Spinal cord (tissue), 9 donors: ENCODE measurements at regions not wholly inside any gene's neighbourhood (a gene's known extent, or its start where the extent isn't known, plus 50 kb on each side); places are given as distances from the start of the nearest gene placed in this dataset.

Experiments
- DNase-seq, 6 donors: peaks; one replicate each; pipeline versions ENCODE4 v3.0.0 to v3.0.0-alpha.2; 2013 to 2015; ENCODE audit warnings: low spot score in 6 of 6, low read depth in 4 of 6
- H3K27ac ChIP-seq: one replicate; pipeline ENCODE4 v1.5.1; 2013; ENCODE audit warnings: low read depth, low read length, control low read depth
- H3K27me3 ChIP-seq: one replicate; pipeline ENCODE4 v1.6.1; 2013; ENCODE audit warnings: low read length; ENCODE audit not compliant: control insufficient read depth, insufficient read depth
- H3K36me3 ChIP-seq: one replicate; pipeline ENCODE4 v1.6.1; 2013; ENCODE audit warnings: low read length; ENCODE audit not compliant: control insufficient read depth, insufficient read depth
- H3K4me1 ChIP-seq: one replicate; pipeline ENCODE4 v1.6.1; 2013; ENCODE audit warnings: low read length; ENCODE audit not compliant: control insufficient read depth, insufficient read depth
- H3K4me3 ChIP-seq: one replicate; pipeline ENCODE4 v1.5.1; 2013; ENCODE audit warnings: low read depth, low read length, control low read depth
- H3K9me3 ChIP-seq: one replicate; pipeline ENCODE4 v1.6.1; 2013; ENCODE audit warnings: low read length; ENCODE audit not compliant: control insufficient read depth, insufficient read depth
- WGBS: methylation state at CpG from one replicate; pipeline ENCODE4 v1.1.5; 2013; ENCODE audit warnings: missing lambda C conversion rate; ENCODE audit not compliant: insufficient coverage; 5-methylcytosine and 5-hydroxymethylcytosine counted together
- donor health status: healthy.

GRCh38 chr4:187480146-187481145 lies 515.1 kb upstream of the ZFP42 start:
- 89% methylated on average over 4 of the region's 9 CpGs for WGBS
- DNase-seq = no peak
- no peaks in the 10 kb centered on the region for H3K4me1 ChIP-seq
- H3K36me3 ChIP-seq = no peaks in the 10 kb centered on the region
- H3K27me3 ChIP-seq = no peaks in the 10 kb centered on the region
- H3K9me3 ChIP-seq = no peaks in the 10 kb centered on the region
- H3K4me3 ChIP-seq = no peak overlapping the region
- H3K27ac ChIP-seq = no peak overlapping the region

GRCh38 chr4:187484186-187484585 lies 511.4 kb upstream of the ZFP42 start:
- Histone ChIP-seq H3K36me3 (no peaks in the 10 kb centered on the region), H3K27ac (no peak overlapping the region), H3K4me3 (no peak overlapping the region), H3K27me3 (no peaks in the 10 kb centered on the region), H3K4me1 (no peaks in the 10 kb centered on the region), H3K9me3 (peaks cover 3% of the 10 kb centered on the region)
- 95% methylated on average over 4 of the region's 6 CpGs for WGBS
- no peak for DNase-seq

- no peaks in the 10 kb centered on the region for H3K4me1 ChIP-seq
- no peak overlapping the region for H3K27ac ChIP-seq
- no peaks in the 10 kb centered on the region for H3K27me3 ChIP-seq
- no peaks in the 10 kb centered on the region for H3K36me3 ChIP-seq
- no peak overlapping the region for H3K4me3 ChIP-seq
- H3K9me3 ChIP-seq = peaks cover 3% of the 10 kb centered on the region
- DNase-seq = no peak
- WGBS = 100% methylated on average over 1 of the region's 2 CpGs
These were observed 509.9 kb upstream of the ZFP42 start for GRCh38 chr4:187485676-187486075.

GRCh38 chr4:187491286-187491685 lies 504.3 kb upstream of the ZFP42 start:
- Histone ChIP-seq H3K27ac (no peak overlapping the region), H3K4me1 (no peaks in the 10 kb centered on the region), H3K27me3 (no peaks in the 10 kb centered on the region), H3K4me3 (no peak overlapping the region), H3K9me3 (peaks cover 3% of the 10 kb centered on the region), H3K36me3 (no peaks in the 10 kb centered on the region)
- WGBS = no CpG with 5 or more reads among the region's 5 CpGs
- peak in 3 of 6 donors; percentile 19 to 85 (median 19) for DNase-seq

- no peak overlapping the region for H3K4me3 ChIP-seq
- H3K36me3 ChIP-seq = no peaks in the 10 kb centered on the region
- 100% methylated on average over 1 of the region's 2 CpGs for WGBS
- H3K27me3 ChIP-seq = no peaks in the 10 kb centered on the region
- no peak for DNase-seq
- H3K27ac ChIP-seq = no peak overlapping the region
- H3K9me3 ChIP-seq = peaks cover 3% of the 10 kb centered on the region
- no peaks in the 10 kb centered on the region for H3K4me1 ChIP-seq
These were observed 503.6 kb upstream of the ZFP42 start for GRCh38 chr4:187491959-187492358.

GRCh38 chr4:187493661-187494060 lies 501.9 kb upstream of the ZFP42 start:
- H3K27me3 ChIP-seq = no peaks in the 10 kb centered on the region
- no peak for DNase-seq
- no peaks in the 10 kb centered on the region for H3K4me1 ChIP-seq
- no peaks in the 10 kb centered on the region for H3K9me3 ChIP-seq
- no peak overlapping the region for H3K4me3 ChIP-seq
- no peak overlapping the region for H3K27ac ChIP-seq
- no peaks in the 10 kb centered on the region for H3K36me3 ChIP-seq

- Histone ChIP-seq H3K36me3 (no peaks in the 10 kb centered on the region), H3K27ac (no peak overlapping the region), H3K4me3 (no peak overlapping the region), H3K4me1 (no peaks in the 10 kb centered on the region), H3K27me3 (no peaks in the 10 kb centered on the region), H3K9me3 (no peaks in the 10 kb centered on the region)
- no peak for DNase-seq
- WGBS = 100% methylated on average over 1 of the region's 4 CpGs
These were observed 495.6 kb upstream of the ZFP42 start for GRCh38 chr4:187499956-187500355.

GRCh38 chr4:187500796-187501195 lies 494.8 kb upstream of the ZFP42 start:
- Histone ChIP-seq H3K36me3 (no peaks in the 10 kb centered on the region), H3K4me3 (no peak overlapping the region), H3K27ac (no peak overlapping the region), H3K4me1 (no peaks in the 10 kb centered on the region), H3K9me3 (no peaks in the 10 kb centered on the region), H3K27me3 (no peaks in the 10 kb centered on the region)
- no peak for DNase-seq
- WGBS = no CpG with 5 or more reads among the region's 1 CpG

- DNase-seq = no peak
- Histone ChIP-seq H3K4me3 (no peak overlapping the region), H3K36me3 (no peaks in the 10 kb centered on the region), H3K27ac (no peak overlapping the region), H3K27me3 (no peaks in the 10 kb centered on the region), H3K9me3 (no peaks in the 10 kb centered on the region), H3K4me1 (no peaks in the 10 kb centered on the region)
- 97% methylated on average over 8 of the region's 8 CpGs for WGBS
These were observed 493.8 kb upstream of the ZFP42 start for GRCh38 chr4:187501731-187502130.
